ENCODE measurements at regions not wholly inside any gene's neighbourhood (a gene's known extent, or its start where the extent isn't known, plus 50 kb on each side); places are given as distances from the start of the nearest gene placed in this dataset.

DNA sequence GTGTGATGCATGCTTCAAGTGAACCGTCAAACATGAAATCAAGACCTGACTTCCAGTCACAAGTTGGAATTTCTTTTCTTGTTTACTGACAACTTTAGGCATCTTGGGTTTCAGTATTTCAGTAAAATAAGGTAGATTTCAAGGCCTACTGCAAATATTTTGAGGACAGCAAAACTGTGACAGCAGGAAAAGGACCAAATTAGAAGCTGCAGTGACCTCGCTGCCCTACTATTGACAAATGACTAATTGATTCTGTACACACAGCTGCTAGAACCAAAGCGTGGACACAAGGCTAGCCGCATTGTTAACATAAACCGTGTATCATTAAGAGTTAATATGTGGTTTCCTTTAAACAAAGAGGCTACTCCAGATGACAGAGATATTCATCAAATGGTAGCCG, 105.7 kb upstream of the SEC61G start:
- Histone ChIP-seq H3K9ac (ENCODE audit: low read depth in 1 of 2, low read length in 2 of 2) (no peak overlapping the region), H3K27me3 (ENCODE audit: control insufficient read depth in 1 of 2, insufficient read depth in 2 of 2, low read length in 2 of 2) (no peaks in the 10 kb centered on the region), H3K9me3 (ENCODE audit: control insufficient read depth in 1 of 2, low read length in 2 of 2) (no peaks in the 10 kb centered on the region), H3K36me3 (ENCODE audit: control insufficient read depth in 1 of 2, insufficient read depth in 2 of 2, low read length in 2 of 2) (no peaks in the 10 kb centered on the region), H3K27ac (ENCODE audit: low read depth, low read length) (no peak overlapping the region), H3K4me1 (ENCODE audit: control insufficient read depth in 1 of 2, insufficient read depth in 2 of 2, low read length in 2 of 2) (no peaks in the 10 kb centered on the region), H3K4me3 (ENCODE audit: low read depth in 1 of 2, low read length in 2 of 2) (no peak overlapping the region)

DNA sequence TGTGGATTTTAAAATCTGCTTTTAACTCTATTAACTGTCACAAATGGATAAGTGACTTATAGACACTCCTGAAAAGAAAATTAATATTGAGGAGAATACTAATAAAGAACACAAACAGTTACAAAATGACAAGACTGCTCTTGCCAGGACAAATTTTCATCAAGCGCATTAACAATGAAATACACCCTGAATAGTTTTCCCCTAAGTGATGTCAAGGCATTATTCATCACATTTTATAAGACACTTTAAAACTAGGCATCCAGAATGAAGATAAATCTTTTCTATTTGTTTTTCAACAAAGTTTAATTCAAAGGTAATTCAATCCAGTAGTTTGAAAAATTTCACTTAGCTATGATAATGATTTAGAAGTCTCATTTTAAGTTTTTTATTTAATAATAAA, 110.5 kb upstream of the SEC61G start:
- Histone ChIP-seq H3K27me3 (ENCODE audit: control insufficient read depth in 1 of 2, insufficient read depth in 2 of 2, low read length in 2 of 2) (no peaks in the 10 kb centered on the region), H3K9me3 (ENCODE audit: control insufficient read depth in 1 of 2, low read length in 2 of 2) (no peaks in the 10 kb centered on the region), H3K4me1 (ENCODE audit: control insufficient read depth in 1 of 2, insufficient read depth in 2 of 2, low read length in 2 of 2) (no peaks in the 10 kb centered on the region), H3K4me3 (ENCODE audit: low read depth in 1 of 2, low read length in 2 of 2) (no peak overlapping the region), H3K27ac (ENCODE audit: low read depth, low read length) (no peak overlapping the region), H3K9ac (ENCODE audit: low read depth in 1 of 2, low read length in 2 of 2) (no peak overlapping the region), H3K36me3 (ENCODE audit: control insufficient read depth in 1 of 2, insufficient read depth in 2 of 2, low read length in 2 of 2) (no peaks in the 10 kb centered on the region)

GRCh38 chr7:54874804-54875203, 115.8 kb upstream of the SEC61G start:
- no peak overlapping the region for H3K27ac ChIP-seq (ENCODE audit: low read depth, low read length)
- H3K4me3 ChIP-seq (ENCODE audit: low read depth in 1 of 2, low read length in 2 of 2), result no peak overlapping the region
- no peaks in the 10 kb centered on the region for H3K9me3 ChIP-seq (ENCODE audit: control insufficient read depth in 1 of 2, low read length in 2 of 2)
- H3K27me3 ChIP-seq (ENCODE audit: control insufficient read depth in 1 of 2, insufficient read depth in 2 of 2, low read length in 2 of 2), result no peaks in the 10 kb centered on the region
- H3K9ac ChIP-seq (ENCODE audit: low read depth in 1 of 2, low read length in 2 of 2), result no peak overlapping the region
- H3K36me3 ChIP-seq (ENCODE audit: control insufficient read depth in 1 of 2, insufficient read depth in 2 of 2, low read length in 2 of 2), result no peaks in the 10 kb centered on the region
- peaks cover 0 to 3% of the 10 kb centered on the region in 2 donors for H3K4me1 ChIP-seq (ENCODE audit: control insufficient read depth in 1 of 2, insufficient read depth in 2 of 2, low read length in 2 of 2)

- Histone ChIP-seq H3K9me3 (ENCODE audit: control insufficient read depth in 1 of 2, low read length in 2 of 2) (no peaks in the 10 kb centered on the region), H3K4me3 (ENCODE audit: low read depth in 1 of 2, low read length in 2 of 2) (no peak overlapping the region), H3K27ac (ENCODE audit: low read depth, low read length) (no peak overlapping the region), H3K9ac (ENCODE audit: low read depth in 1 of 2, low read length in 2 of 2) (no peak overlapping the region), H3K36me3 (ENCODE audit: control insufficient read depth in 1 of 2, insufficient read depth in 2 of 2, low read length in 2 of 2) (no peaks in the 10 kb centered on the region), H3K27me3 (ENCODE audit: control insufficient read depth in 1 of 2, insufficient read depth in 2 of 2, low read length in 2 of 2) (no peaks in the 10 kb centered on the region), H3K4me1 (ENCODE audit: control insufficient read depth in 1 of 2, insufficient read depth in 2 of 2, low read length in 2 of 2) (peaks cover 0 to 13% of the 10 kb centered on the region in 2 donors)
Observed at GRCh38 chr7:54877683-54878082, 118.7 kb upstream of the SEC61G start.

- Histone ChIP-seq H3K9ac (ENCODE audit: low read depth in 1 of 2, low read length in 2 of 2) (no peak overlapping the region), H3K4me1 (ENCODE audit: control insufficient read depth in 1 of 2, insufficient read depth in 2 of 2, low read length in 2 of 2) (peaks cover 0 to 13% of the 10 kb centered on the region in 2 donors), H3K4me3 (ENCODE audit: low read depth in 1 of 2, low read length in 2 of 2) (no peak overlapping the region), H3K36me3 (ENCODE audit: control insufficient read depth in 1 of 2, insufficient read depth in 2 of 2, low read length in 2 of 2) (no peaks in the 10 kb centered on the region), H3K27me3 (ENCODE audit: control insufficient read depth in 1 of 2, insufficient read depth in 2 of 2, low read length in 2 of 2) (no peaks in the 10 kb centered on the region), H3K9me3 (ENCODE audit: control insufficient read depth in 1 of 2, low read length in 2 of 2) (no peaks in the 10 kb centered on the region), H3K27ac (ENCODE audit: low read depth, low read length) (no peak overlapping the region)
Observed at GRCh38 chr7:54878339-54878738, 119.3 kb upstream of the SEC61G start.

DNA sequence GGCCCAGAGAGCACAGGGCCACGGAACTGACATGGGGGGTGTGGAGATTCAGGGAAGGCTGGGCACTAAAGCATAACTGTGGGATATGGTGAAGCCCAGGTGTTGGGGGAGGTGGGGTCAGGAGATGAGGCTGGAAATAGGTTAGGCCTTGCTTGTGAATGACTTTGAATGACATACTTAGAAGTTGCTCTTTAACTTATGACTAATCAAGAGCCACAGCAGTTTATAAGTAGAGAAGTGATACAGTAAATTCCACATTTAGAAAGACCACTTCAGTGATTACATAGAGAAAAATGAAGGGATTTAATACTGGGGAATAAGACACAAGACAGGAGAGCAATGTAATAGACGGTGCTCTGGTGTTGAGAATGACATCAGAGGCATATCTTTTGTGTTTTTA, 120.8 kb upstream of the SEC61G start:
- Histone ChIP-seq H3K4me1 (ENCODE audit: control insufficient read depth in 1 of 2, insufficient read depth in 2 of 2, low read length in 2 of 2) (peaks cover 0 to 13% of the 10 kb centered on the region in 2 donors), H3K9ac (ENCODE audit: low read depth in 1 of 2, low read length in 2 of 2) (no peak overlapping the region), H3K27me3 (ENCODE audit: control insufficient read depth in 1 of 2, insufficient read depth in 2 of 2, low read length in 2 of 2) (no peaks in the 10 kb centered on the region), H3K36me3 (ENCODE audit: control insufficient read depth in 1 of 2, insufficient read depth in 2 of 2, low read length in 2 of 2) (no peaks in the 10 kb centered on the region), H3K9me3 (ENCODE audit: control insufficient read depth in 1 of 2, low read length in 2 of 2) (no peaks in the 10 kb centered on the region), H3K27ac (ENCODE audit: low read depth, low read length) (no peak overlapping the region), H3K4me3 (ENCODE audit: low read depth in 1 of 2, low read length in 2 of 2) (no peak overlapping the region)

DNA sequence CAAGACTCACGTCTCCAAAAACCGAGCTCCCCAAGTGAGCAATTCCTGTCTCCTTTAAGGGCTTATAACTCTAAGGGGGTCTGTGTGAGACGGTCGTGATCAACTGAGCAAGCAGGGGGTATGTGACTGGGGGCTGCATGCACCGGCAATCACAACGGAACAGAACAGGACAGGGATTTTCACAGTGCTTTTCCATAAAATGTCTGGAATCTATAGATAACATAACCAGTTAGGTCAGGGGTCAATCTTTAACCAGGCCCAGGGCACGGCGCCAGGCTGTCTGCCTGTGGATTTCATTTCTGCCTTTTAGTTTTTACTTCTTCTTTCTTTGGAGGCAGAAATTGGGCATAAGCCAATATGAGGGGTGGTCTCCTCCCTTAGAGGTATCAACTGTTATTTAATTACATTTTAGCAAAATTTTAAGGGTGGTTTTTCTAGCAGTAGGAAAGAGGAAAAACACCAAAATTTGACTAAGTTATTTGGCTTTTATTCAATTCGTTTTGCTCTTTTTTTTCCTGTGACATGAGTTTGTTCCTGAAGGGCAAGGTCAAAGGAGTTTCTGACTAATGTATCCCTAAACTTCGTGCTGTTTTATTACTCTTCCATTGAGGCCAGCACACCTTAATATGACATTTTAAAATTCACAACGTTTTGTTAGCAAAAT, 121.4 kb upstream of the SEC61G start:
- Histone ChIP-seq H3K9me3 (ENCODE audit: control insufficient read depth in 1 of 2, low read length in 2 of 2) (no peaks in the 10 kb centered on the region), H3K27ac (ENCODE audit: low read depth, low read length) (no peak overlapping the region), H3K4me3 (ENCODE audit: low read depth in 1 of 2, low read length in 2 of 2) (no peak overlapping the region)

GRCh38 chr7:54881816-54882520, 123.0 kb upstream of the SEC61G start:
- Histone ChIP-seq H3K27me3 (ENCODE audit: control insufficient read depth in 1 of 2, insufficient read depth in 2 of 2, low read length in 2 of 2) (no peaks in the 10 kb centered on the region), H3K9me3 (ENCODE audit: control insufficient read depth in 1 of 2, low read length in 2 of 2) (no peaks in the 10 kb centered on the region), H3K36me3 (ENCODE audit: control insufficient read depth in 1 of 2, insufficient read depth in 2 of 2, low read length in 2 of 2) (no peaks in the 10 kb centered on the region), H3K9ac (ENCODE audit: low read depth in 1 of 2, low read length in 2 of 2) (no peak overlapping the region), H3K4me1 (ENCODE audit: control insufficient read depth in 1 of 2, insufficient read depth in 2 of 2, low read length in 2 of 2) (peaks cover 0 to 13% of the 10 kb centered on the region in 2 donors), H3K4me3 (ENCODE audit: low read depth in 1 of 2, low read length in 2 of 2) (no peak overlapping the region), H3K27ac (ENCODE audit: low read depth, low read length) (no peak overlapping the region)

More for the DNA sequence above, 121.4 kb upstream of the SEC61G start:
- no peak overlapping the region for H3K9ac ChIP-seq (ENCODE audit: low read depth in 1 of 2, low read length in 2 of 2)
- no peaks in the 10 kb centered on the region for H3K27me3 ChIP-seq (ENCODE audit: control insufficient read depth in 1 of 2, insufficient read depth in 2 of 2, low read length in 2 of 2)
- H3K4me1 ChIP-seq (ENCODE audit: control insufficient read depth in 1 of 2, insufficient read depth in 2 of 2, low read length in 2 of 2), result peaks cover 0 to 13% of the 10 kb centered on the region in 2 donors
- H3K36me3 ChIP-seq (ENCODE audit: control insufficient read depth in 1 of 2, insufficient read depth in 2 of 2, low read length in 2 of 2), result no peaks in the 10 kb centered on the region

- Histone ChIP-seq H3K4me1 (ENCODE audit: control insufficient read depth in 1 of 2, insufficient read depth in 2 of 2, low read length in 2 of 2) (peaks cover 0 to 13% of the 10 kb centered on the region in 2 donors), H3K4me3 (ENCODE audit: low read depth in 1 of 2, low read length in 2 of 2) (no peak overlapping the region), H3K9ac (ENCODE audit: low read depth in 1 of 2, low read length in 2 of 2) (no peak overlapping the region), H3K27me3 (ENCODE audit: control insufficient read depth in 1 of 2, insufficient read depth in 2 of 2, low read length in 2 of 2) (no peaks in the 10 kb centered on the region), H3K27ac (ENCODE audit: low read depth, low read length) (no peak overlapping the region), H3K36me3 (ENCODE audit: control insufficient read depth in 1 of 2, insufficient read depth in 2 of 2, low read length in 2 of 2) (no peaks in the 10 kb centered on the region), H3K9me3 (ENCODE audit: control insufficient read depth in 1 of 2, low read length in 2 of 2) (no peaks in the 10 kb centered on the region)
Observed at GRCh38 chr7:54882694-54883093, 123.7 kb upstream of the SEC61G start.

- Histone ChIP-seq H3K9ac (ENCODE audit: low read depth in 1 of 2, low read length in 2 of 2) (no peak overlapping the region), H3K9me3 (ENCODE audit: control insufficient read depth in 1 of 2, low read length in 2 of 2) (no peaks in the 10 kb centered on the region), H3K27me3 (ENCODE audit: control insufficient read depth in 1 of 2, insufficient read depth in 2 of 2, low read length in 2 of 2) (no peaks in the 10 kb centered on the region), H3K4me3 (ENCODE audit: low read depth in 1 of 2, low read length in 2 of 2) (no peak overlapping the region), H3K36me3 (ENCODE audit: control insufficient read depth in 1 of 2, insufficient read depth in 2 of 2, low read length in 2 of 2) (no peaks in the 10 kb centered on the region), H3K4me1 (ENCODE audit: control insufficient read depth in 1 of 2, insufficient read depth in 2 of 2, low read length in 2 of 2) (peaks cover 0 to 13% of the 10 kb centered on the region in 2 donors), H3K27ac (ENCODE audit: low read depth, low read length) (no peak overlapping the region)
Observed at GRCh38 chr7:54883576-54883975, 124.6 kb upstream of the SEC61G start.

Measured in duodenal mucosa (tissue), 2 donors.